Right lobe of liver (tissue), 4 donors: ENCODE measurements at regions not wholly inside any gene's neighbourhood (a gene's known extent, or its start where the extent isn't known, plus 50 kb on each side); places are given as distances from the start of the nearest gene placed in this dataset.

Experiments
- POLR2A ChIP-seq: fragments of 450-650 bp; IDR thresholded peaks from one replicate; pipeline ENCODE4 v1.6.1; 2017; ENCODE audit warnings: antibody characterized with exemption, mild to moderate bottlenecking
- TF ChIP-seq, protein P1 (sequence below), 4 donors: fragments of 200-600 bp in 3 of 4; fragments of 450-650 bp in 1 of 4; IDR thresholded peaks; one replicate each; pipeline versions ENCODE4 v1.5.1 to v1.8.0; 2016 to 2022; ENCODE audit warnings: antibody characterized with exemption in 4 of 4, mild to moderate bottlenecking in 2 of 4
- donor health status: DM: no; HTN: no; CAD: no.
- donor health status: DM: no; HTN: no; CAD: no.
- donor health status: DM: no; HTN: yes; CAD: no.

DNA sequence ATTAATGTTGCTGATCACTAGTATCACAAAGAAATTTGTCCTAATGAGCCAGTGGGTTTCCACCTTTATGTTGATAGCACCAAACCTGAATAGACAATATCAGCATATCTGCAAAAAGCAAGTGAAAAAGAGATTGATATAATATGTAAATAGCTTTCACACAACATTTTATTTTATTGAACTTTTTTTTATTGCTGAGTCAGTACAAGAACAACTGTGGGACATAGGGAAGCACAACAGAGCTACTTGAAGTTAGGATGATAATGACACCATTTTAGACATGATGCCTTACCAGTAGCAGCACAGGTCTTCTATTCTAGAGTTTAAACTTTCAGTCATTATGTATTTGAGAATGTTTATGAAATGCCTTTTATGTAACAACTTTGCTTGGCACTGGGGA, 554.1 kb upstream of the SETBP1 start:
- TF ChIP-seq, protein P1, sequence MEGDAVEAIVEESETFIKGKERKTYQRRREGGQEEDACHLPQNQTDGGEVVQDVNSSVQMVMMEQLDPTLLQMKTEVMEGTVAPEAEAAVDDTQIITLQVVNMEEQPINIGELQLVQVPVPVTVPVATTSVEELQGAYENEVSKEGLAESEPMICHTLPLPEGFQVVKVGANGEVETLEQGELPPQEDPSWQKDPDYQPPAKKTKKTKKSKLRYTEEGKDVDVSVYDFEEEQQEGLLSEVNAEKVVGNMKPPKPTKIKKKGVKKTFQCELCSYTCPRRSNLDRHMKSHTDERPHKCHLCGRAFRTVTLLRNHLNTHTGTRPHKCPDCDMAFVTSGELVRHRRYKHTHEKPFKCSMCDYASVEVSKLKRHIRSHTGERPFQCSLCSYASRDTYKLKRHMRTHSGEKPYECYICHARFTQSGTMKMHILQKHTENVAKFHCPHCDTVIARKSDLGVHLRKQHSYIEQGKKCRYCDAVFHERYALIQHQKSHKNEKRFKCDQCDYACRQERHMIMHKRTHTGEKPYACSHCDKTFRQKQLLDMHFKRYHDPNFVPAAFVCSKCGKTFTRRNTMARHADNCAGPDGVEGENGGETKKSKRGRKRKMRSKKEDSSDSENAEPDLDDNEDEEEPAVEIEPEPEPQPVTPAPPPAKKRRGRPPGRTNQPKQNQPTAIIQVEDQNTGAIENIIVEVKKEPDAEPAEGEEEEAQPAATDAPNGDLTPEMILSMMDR (IDR thresholded peaks at IDR 0.05) = no peak
- TF ChIP-seq POLR2A = no peak
